ENCODE measurements at regions not wholly inside any gene's neighbourhood (a gene's known extent, or its start where the extent isn't known, plus 50 kb on each side); places are given as distances from the start of the nearest gene placed in this dataset.

DNA sequence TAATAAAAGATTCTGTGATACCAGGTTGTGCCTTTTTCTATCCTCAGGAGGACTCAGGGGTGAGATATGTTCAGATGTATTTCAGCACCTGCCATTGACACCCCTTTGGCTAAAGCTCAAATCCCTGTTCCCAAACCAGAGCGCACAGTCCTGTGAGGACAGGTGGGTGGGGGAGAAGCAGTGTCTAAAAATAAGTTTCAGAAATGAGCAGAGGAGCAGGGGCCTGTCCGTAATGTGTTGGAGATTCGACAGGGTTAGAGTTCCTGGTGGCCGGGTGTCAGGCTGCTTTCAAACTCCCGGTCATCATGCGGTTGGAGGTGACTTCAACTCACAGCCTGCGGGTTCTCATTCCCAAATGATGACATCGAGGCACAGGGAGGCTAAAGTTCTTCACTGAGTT, 211.5 kb downstream of the KLF6 start:
- no peak for ATAC-seq
- TF ChIP-seq ARNTL (CRISPR knock-in tag; IDR thresholded peaks at IDR 0.05; ENCODE audit: borderline replicate concordance, low read depth), result no peak
- no peak for TF ChIP-seq PPARA (CRISPR knock-in tag; IDR thresholded peaks at IDR 0.05; ENCODE audit: borderline replicate concordance)
- TF ChIP-seq ZFP3 (CRISPR knock-in tag; IDR thresholded peaks at IDR 0.05), result no peak
- TF ChIP-seq, protein P1, sequence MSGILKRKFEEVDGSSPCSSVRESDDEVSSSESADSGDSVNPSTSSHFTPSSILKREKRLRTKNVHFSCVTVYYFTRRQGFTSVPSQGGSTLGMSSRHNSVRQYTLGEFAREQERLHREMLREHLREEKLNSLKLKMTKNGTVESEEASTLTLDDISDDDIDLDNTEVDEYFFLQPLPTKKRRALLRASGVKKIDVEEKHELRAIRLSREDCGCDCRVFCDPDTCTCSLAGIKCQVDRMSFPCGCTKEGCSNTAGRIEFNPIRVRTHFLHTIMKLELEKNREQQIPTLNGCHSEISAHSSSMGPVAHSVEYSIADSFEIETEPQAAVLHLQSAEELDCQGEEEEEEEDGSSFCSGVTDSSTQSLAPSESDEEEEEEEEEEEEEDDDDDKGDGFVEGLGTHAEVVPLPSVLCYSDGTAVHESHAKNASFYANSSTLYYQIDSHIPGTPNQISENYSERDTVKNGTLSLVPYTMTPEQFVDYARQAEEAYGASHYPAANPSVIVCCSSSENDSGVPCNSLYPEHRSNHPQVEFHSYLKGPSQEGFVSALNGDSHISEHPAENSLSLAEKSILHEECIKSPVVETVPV (CRISPR knock-in tag; IDR thresholded peaks at IDR 0.05), result no peak
- TF ChIP-seq, protein P2, sequence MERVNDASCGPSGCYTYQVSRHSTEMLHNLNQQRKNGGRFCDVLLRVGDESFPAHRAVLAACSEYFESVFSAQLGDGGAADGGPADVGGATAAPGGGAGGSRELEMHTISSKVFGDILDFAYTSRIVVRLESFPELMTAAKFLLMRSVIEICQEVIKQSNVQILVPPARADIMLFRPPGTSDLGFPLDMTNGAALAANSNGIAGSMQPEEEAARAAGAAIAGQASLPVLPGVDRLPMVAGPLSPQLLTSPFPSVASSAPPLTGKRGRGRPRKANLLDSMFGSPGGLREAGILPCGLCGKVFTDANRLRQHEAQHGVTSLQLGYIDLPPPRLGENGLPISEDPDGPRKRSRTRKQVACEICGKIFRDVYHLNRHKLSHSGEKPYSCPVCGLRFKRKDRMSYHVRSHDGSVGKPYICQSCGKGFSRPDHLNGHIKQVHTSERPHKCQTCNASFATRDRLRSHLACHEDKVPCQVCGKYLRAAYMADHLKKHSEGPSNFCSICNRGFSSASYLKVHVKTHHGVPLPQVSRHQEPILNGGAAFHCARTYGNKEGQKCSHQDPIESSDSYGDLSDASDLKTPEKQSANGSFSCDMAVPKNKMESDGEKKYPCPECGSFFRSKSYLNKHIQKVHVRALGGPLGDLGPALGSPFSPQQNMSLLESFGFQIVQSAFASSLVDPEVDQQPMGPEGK (CRISPR knock-in tag; IDR thresholded peaks at IDR 0.05; ENCODE audit: borderline replicate concordance), result no peak
- no peak for TF ChIP-seq ZC3H10 (CRISPR knock-in tag; IDR thresholded peaks at IDR 0.05)

DNA sequence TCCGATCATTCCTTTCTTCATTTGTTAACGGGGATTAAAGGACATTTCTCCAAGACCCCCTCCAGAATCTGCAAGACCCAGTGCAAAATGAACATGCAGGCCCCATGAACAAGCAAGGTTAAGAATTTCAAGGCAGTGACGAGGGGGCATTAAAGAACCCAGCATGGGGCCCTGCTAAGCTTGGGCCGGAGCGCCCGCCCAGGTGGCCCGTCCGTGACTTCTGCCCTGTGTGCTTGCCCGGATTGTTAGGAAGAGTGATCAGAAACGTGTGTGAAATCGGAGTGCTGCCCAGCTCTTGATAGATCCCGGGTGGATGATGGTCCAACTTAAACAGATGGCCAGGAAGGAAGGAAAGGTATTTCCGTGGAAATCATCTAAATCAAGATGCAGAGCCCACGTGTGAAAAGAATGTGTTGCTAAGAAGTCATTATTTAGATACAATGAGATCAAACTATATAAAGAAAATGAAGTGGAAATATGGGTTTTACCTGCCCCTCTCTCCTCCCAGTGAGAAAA, 213.6 kb downstream of the KLF6 start:
- ATAC-seq, result no peak
- no peak for TF ChIP-seq ESRRG (CRISPR knock-in tag; IDR thresholded peaks at IDR 0.05)
- TF ChIP-seq, protein P3, sequence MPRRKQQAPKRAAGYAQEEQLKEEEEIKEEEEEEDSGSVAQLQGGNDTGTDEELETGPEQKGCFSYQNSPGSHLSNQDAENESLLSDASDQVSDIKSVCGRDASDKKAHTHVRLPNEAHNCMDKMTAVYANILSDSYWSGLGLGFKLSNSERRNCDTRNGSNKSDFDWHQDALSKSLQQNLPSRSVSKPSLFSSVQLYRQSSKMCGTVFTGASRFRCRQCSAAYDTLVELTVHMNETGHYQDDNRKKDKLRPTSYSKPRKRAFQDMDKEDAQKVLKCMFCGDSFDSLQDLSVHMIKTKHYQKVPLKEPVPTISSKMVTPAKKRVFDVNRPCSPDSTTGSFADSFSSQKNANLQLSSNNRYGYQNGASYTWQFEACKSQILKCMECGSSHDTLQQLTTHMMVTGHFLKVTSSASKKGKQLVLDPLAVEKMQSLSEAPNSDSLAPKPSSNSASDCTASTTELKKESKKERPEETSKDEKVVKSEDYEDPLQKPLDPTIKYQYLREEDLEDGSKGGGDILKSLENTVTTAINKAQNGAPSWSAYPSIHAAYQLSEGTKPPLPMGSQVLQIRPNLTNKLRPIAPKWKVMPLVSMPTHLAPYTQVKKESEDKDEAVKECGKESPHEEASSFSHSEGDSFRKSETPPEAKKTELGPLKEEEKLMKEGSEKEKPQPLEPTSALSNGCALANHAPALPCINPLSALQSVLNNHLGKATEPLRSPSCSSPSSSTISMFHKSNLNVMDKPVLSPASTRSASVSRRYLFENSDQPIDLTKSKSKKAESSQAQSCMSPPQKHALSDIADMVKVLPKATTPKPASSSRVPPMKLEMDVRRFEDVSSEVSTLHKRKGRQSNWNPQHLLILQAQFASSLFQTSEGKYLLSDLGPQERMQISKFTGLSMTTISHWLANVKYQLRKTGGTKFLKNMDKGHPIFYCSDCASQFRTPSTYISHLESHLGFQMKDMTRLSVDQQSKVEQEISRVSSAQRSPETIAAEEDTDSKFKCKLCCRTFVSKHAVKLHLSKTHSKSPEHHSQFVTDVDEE (CRISPR knock-in tag; IDR thresholded peaks at IDR 0.05), result no peak
- TF ChIP-seq ZFP3 (CRISPR knock-in tag; IDR thresholded peaks at IDR 0.05), result no peak
- TF ChIP-seq CSDC2 (CRISPR knock-in tag; IDR thresholded peaks at IDR 0.05), result no peak
- no peak for TF ChIP-seq ZC3H10 (CRISPR knock-in tag; IDR thresholded peaks at IDR 0.05)
- TF ChIP-seq ISL1 (CRISPR knock-in tag; IDR thresholded peaks at IDR 0.05), result no peak
- TF ChIP-seq ZNF565 (CRISPR knock-in tag; conservative IDR thresholded peaks at IDR 0.05; ENCODE audit: low read depth), result no peak
- TF ChIP-seq OSR1 (CRISPR knock-in tag; IDR thresholded peaks at IDR 0.05), result no peak
- TF ChIP-seq, protein P1 (CRISPR knock-in tag; IDR thresholded peaks at IDR 0.05), result no peak
- TF ChIP-seq ZNF8 (CRISPR knock-in tag; IDR thresholded peaks at IDR 0.05), result no peak
- no peak for TF ChIP-seq TOX (CRISPR knock-in tag; IDR thresholded peaks at IDR 0.05; ENCODE audit: borderline replicate concordance)
- TF ChIP-seq ZFP30 (CRISPR knock-in tag; IDR thresholded peaks at IDR 0.05), result no peak
- TF ChIP-seq PPARA (CRISPR knock-in tag; IDR thresholded peaks at IDR 0.05; ENCODE audit: borderline replicate concordance), result no peak
- TF ChIP-seq, protein P4, sequence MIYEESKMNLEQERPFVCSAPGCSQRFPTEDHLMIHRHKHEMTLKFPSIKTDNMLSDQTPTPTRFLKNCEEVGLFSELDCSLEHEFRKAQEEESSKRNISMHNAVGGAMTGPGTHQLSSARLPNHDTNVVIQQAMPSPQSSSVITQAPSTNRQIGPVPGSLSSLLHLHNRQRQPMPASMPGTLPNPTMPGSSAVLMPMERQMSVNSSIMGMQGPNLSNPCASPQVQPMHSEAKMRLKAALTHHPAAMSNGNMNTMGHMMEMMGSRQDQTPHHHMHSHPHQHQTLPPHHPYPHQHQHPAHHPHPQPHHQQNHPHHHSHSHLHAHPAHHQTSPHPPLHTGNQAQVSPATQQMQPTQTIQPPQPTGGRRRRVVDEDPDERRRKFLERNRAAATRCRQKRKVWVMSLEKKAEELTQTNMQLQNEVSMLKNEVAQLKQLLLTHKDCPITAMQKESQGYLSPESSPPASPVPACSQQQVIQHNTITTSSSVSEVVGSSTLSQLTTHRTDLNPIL (CRISPR knock-in tag; IDR thresholded peaks at IDR 0.05; ENCODE audit: low read depth), result no peak

DNA sequence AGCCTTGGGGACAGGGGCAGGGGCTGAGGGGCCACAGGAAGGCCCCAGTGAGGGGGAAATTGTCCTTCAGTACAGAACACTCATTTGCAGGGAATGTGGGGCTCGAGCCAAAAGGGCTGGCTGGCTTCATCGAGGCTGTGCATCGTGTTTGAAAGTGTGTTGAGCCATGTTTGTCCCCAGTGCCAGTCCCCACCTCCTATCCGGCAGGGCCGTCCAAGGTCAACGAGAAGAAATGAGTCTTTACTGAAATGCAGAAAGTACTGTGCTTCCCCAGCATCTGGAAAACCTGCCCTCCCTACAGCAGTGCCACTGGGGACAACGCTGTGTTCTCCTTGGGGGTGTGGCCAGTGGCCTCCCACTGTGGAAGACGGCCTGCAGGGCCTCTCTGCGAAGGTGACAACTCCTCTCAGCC, 214.1 kb downstream of the KLF6 start:
- ATAC-seq, result no peak
- TF ChIP-seq CSDC2 (CRISPR knock-in tag; IDR thresholded peaks at IDR 0.05) (no peak), ARNTL (CRISPR knock-in tag; IDR thresholded peaks at IDR 0.05; ENCODE audit: borderline replicate concordance, low read depth) (no peak), ZFP3 (CRISPR knock-in tag; IDR thresholded peaks at IDR 0.05) (no peak), ESRRG (CRISPR knock-in tag; IDR thresholded peaks at IDR 0.05) (no peak)
- TF ChIP-seq, protein P4 (CRISPR knock-in tag; IDR thresholded peaks at IDR 0.05; ENCODE audit: low read depth), result no peak
